Testis (tissue), 2 donors: ENCODE measurements at regions not wholly inside any gene's neighbourhood (a gene's known extent, or its start where the extent isn't known, plus 50 kb on each side); places are given as distances from the start of the nearest gene placed in this dataset.

Source experiments
- CTCF ChIP-seq, 3 experiments: fragments of 450-650 bp in 2 of 3; fragments of 200-600 bp in 1 of 3; sonication (generic) in 1 of 3; IDR thresholded peaks; one replicate each; pipeline ENCODE4 v1.5.1; 2016 to 2019; ENCODE audit warnings: antibody characterized with exemption in 3 of 3, mild to moderate bottlenecking in 2 of 3, moderate library complexity in 1 of 3
- POLR2A ChIP-seq: fragments of 450-650 bp; IDR thresholded peaks from one replicate; pipeline ENCODE4 v1.6.1; 2017; ENCODE audit warnings: antibody characterized with exemption, mild to moderate bottlenecking, moderate library complexity

- TF ChIP-seq CTCF (IDR thresholded peaks at IDR 0.05) = no peak
- no peak for TF ChIP-seq POLR2A
These were observed 162.3 kb upstream of the FERD3L start for GRCh38 chr7:19307554-19307953.
